SK-N-SH (cell line): ENCODE measurements at regions not wholly inside any gene's neighbourhood (a gene's known extent, or its start where the extent isn't known, plus 50 kb on each side); places are given as distances from the start of the nearest gene placed in this dataset.

Experiments
- CTCF ChIA-PET: fragments of 300-600, 350-600 bp; formaldehyde crosslinking; extraction: SDS; loops from one replicate; lab custom pipeline; 2021; lab: Yijun Ruan, JAX
- POLR2A ChIA-PET: fragments of 350-600 bp; sonication (Branson Sonifier 250); formaldehyde crosslinking; extraction: SDS; loops from one replicate; lab custom pipeline; 2020; ENCODE audit warnings: antibody characterized with exemption, inconsistent platforms; lab: Yijun Ruan, JAX
- DNase-seq: peaks from one replicate; pipeline ENCODE4 v3.0.0; 2012
- H2AFZ ChIP-seq: fragments of 200-600 bp; sonication (generic); 2 replicates; pipeline ENCODE4 v1.8.1; 2016; ENCODE audit warnings: antibody characterized with exemption, mild to moderate bottlenecking, low read depth
- H3F3A ChIP-seq: fragments of 200-600 bp; sonication (generic); replicated peaks from 2 replicates; pipeline ENCODE3; 2016; ENCODE audit warnings: antibody characterized with exemption, mild to moderate bottlenecking; ENCODE audit not compliant: insufficient read depth
- H3K27ac ChIP-seq, 2 experiments: fragments of 200-500 bp in 1 of 2; fragments of 200-600 bp in 1 of 2; sonication (Bioruptor generic) in 1 of 2; sonication (generic), shearing (Covaris generic) in 1 of 2; 2 replicates each; pipeline versions ENCODE4 v1.5.1 to v1.6.1; 2014 to 2016; ENCODE audit warnings: low read depth in 2 of 2, inconsistent platforms in 1 of 2, low read length in 1 of 2, mild to moderate bottlenecking in 1 of 2, mixed read lengths in 1 of 2
- H3K27me3 ChIP-seq: fragments of 200-600 bp; sonication (generic), shearing (Covaris generic); 2 replicates; pipeline ENCODE4 v1.6.1; 2016; ENCODE audit warnings: mixed run types; ENCODE audit not compliant: insufficient read depth
- H3K36me3 ChIP-seq, 2 experiments: fragments of 200-500 bp in 1 of 2; fragments of 200-600 bp in 1 of 2; sonication (Bioruptor generic) in 1 of 2; sonication (generic) in 1 of 2; replicated peaks in 1 of 2; 2 replicates each; pipeline versions ENCODE3 to v1.5.1; 2014 to 2016; ENCODE audit warnings: low read length in 1 of 2, mild to moderate bottlenecking in 1 of 2; ENCODE audit not compliant: insufficient read depth in 2 of 2, control insufficient read depth in 1 of 2
- H3K4me1 ChIP-seq, 2 experiments: fragments of 200-500 bp in 1 of 2; fragments of 200-600 bp in 1 of 2; sonication (Bioruptor generic) in 1 of 2; sonication (generic), shearing (Covaris generic) in 1 of 2; 2 replicates each; pipeline versions ENCODE4 v1.5.1 to v1.6.1; 2014 to 2016; ENCODE audit warnings: low read depth in 1 of 2, low read length in 1 of 2, mixed run types in 1 of 2; ENCODE audit not compliant: insufficient read depth in 2 of 2, control insufficient read depth in 1 of 2
- H3K4me2 ChIP-seq: fragments of 200-600 bp; sonication (generic), shearing (Covaris generic); 2 replicates; pipeline ENCODE4 v1.6.1; 2017; ENCODE audit warnings: mixed run types
- H3K4me3 ChIP-seq, 2 experiments: fragments of 200-500 bp in 1 of 2; fragments of 200-600 bp in 1 of 2; sonication (Bioruptor generic) in 1 of 2; sonication (generic), shearing (Covaris generic) in 1 of 2; 2 replicates each; pipeline versions ENCODE4 v1.5.1 to v1.8.1; 2014 to 2016; ENCODE audit warnings: low read depth in 2 of 2, inconsistent platforms in 1 of 2, low read length in 1 of 2, mild to moderate bottlenecking in 1 of 2, mixed read lengths in 1 of 2, moderate library complexity in 1 of 2
- H3K79me2 ChIP-seq: fragments of 200-600 bp; sonication (generic); 2 replicates; pipeline ENCODE4 v1.8.1; 2017; ENCODE audit warnings: mild to moderate bottlenecking; ENCODE audit not compliant: insufficient read depth
- H3K9ac ChIP-seq: fragments of 200-600 bp; sonication (generic); 2 replicates; pipeline ENCODE4 v1.6.1; 2017; ENCODE audit warnings: mixed run types
- H3K9me2 ChIP-seq: fragments of 200-600 bp; sonication (generic); 2 replicates; pipeline ENCODE4 v1.6.1; 2017; ENCODE audit warnings: mixed run types
- H3K9me3 ChIP-seq: fragments of 200-600 bp; sonication (generic); 2 replicates; pipeline ENCODE4 v1.6.1; 2017; ENCODE audit warnings: mixed run types, mild to moderate bottlenecking, moderate library complexity
- H4K20me1 ChIP-seq: fragments of 200-600 bp; sonication (generic); 2 replicates; pipeline ENCODE4 v1.6.1; 2017; ENCODE audit warnings: mild to moderate bottlenecking, mixed run types; ENCODE audit not compliant: insufficient read depth
- CHD2 ChIP-seq: fragments of 150-350 bp; IDR thresholded peaks from 2 replicates; pipeline ENCODE4 v1.6.1; 2018; ENCODE audit warnings: low read length; ENCODE audit not compliant: partially characterized antibody
- ELF1 ChIP-seq: IDR thresholded peaks from 2 replicates; pipeline ENCODE4 v1.4.0; 2012
- EZH2phosphoT487 ChIP-seq: fragments of 200-600 bp; sonication (generic); IDR thresholded peaks from 2 replicates; pipeline ENCODE4 v1.6.1; 2017; ENCODE audit warnings: low read depth, mixed run types, mild to moderate bottlenecking, antibody characterized with exemption, moderate library complexity, borderline replicate concordance
- FOXM1 ChIP-seq: IDR thresholded peaks from 2 replicates; pipeline ENCODE4 v1.4.0; 2012; ENCODE audit warnings: low read depth, mild to moderate bottlenecking
- GABPA ChIP-seq: IDR thresholded peaks from 2 replicates; pipeline ENCODE4 v1.4.0; 2012; ENCODE audit warnings: low read depth, mild to moderate bottlenecking
- GATA2 ChIP-seq: sonication (generic); formaldehyde crosslinking; IDR thresholded peaks from 2 replicates; pipeline ENCODE4 v1.5.0; 2020; ENCODE audit warnings: mild to moderate bottlenecking, missing genetic modification reagents
- MXI1 ChIP-seq: IDR thresholded peaks from 2 replicates; pipeline ENCODE4 v1.6.1; 2012; ENCODE audit warnings: mild to moderate bottlenecking, low read depth, low read length, improper control_type of control experiment
- NFIC ChIP-seq: IDR thresholded peaks from 2 replicates; pipeline ENCODE4 v1.4.0; 2012; ENCODE audit warnings: borderline replicate concordance
- NRF1 ChIP-seq: IDR thresholded peaks from 2 replicates; pipeline ENCODE4 v1.6.1; 2012; ENCODE audit warnings: low read depth, mild to moderate bottlenecking, low read length
- POLR2AphosphoS5 ChIP-seq: IDR thresholded peaks from 2 replicates; pipeline ENCODE4 v1.6.1; 2012; ENCODE audit warnings: low read depth, low read length
- RCOR1 ChIP-seq: fragments of 150-350 bp; IDR thresholded peaks from 2 replicates; pipeline ENCODE4 v1.6.1; 2017; ENCODE audit warnings: antibody characterized with exemption, low read length
- YY1 ChIP-seq: IDR thresholded peaks from 2 replicates; pipeline ENCODE4 v1.4.0; 2012; ENCODE audit warnings: low read depth, mild to moderate bottlenecking
- WGBS: methylation state at CpG from one replicate; pipeline ENCODE4 v1.1.6; 2017; ENCODE audit warnings: low lambda C conversion rate; 5-methylcytosine and 5-hydroxymethylcytosine counted together
- TF ChIP-seq, protein P1 (sequence below): IDR thresholded peaks from 2 replicates; pipeline ENCODE4 v1.4.0; 2012; ENCODE audit warnings: low read depth
- TF ChIP-seq, protein P2 (sequence below): IDR thresholded peaks from 2 replicates; pipeline ENCODE4 v1.4.0; 2012; ENCODE audit warnings: low read depth, borderline replicate concordance
- TF ChIP-seq, protein P3 (sequence below): fragments of 200-600 bp; sonication (generic); IDR thresholded peaks from 2 replicates; pipeline ENCODE4 v1.6.1; 2017; ENCODE audit warnings: antibody characterized with exemption, mild to moderate bottlenecking, moderate library complexity
- TF ChIP-seq, protein P4 (sequence below): fragments of 150-350 bp; IDR thresholded peaks from 2 replicates; pipeline ENCODE4 v1.6.1; 2016; ENCODE audit warnings: mild to moderate bottlenecking, low read depth, low read length
- TF ChIP-seq, protein P5 (sequence below): fragments of 150-350 bp; IDR thresholded peaks from 2 replicates; pipeline ENCODE4 v1.6.1; 2017; ENCODE audit warnings: antibody characterized with exemption, low read length, low read depth, borderline replicate concordance

DNA sequence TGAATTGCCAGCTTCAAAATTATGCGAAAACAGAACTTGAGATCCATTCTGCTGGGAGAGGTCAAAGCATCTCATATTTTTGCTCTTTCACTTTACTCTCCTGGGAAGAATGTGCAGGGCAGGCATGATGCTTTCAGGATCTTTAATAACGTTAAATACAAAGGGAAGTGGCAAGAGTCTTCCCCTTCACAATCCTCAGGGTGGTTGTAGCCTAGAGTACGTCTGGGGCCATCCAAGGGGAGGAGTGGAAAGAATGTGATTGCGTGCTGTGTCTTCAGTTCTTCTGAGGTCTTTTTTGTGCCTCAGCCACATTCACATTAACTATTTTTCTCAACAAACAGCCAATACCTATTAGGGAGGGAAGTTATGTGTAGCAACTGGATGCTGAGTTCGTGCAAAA, 207.3 kb downstream of the HGF start:
- POLR2A ChIA-PET, result no interaction called here
- no peak overlapping the region for H2AFZ ChIP-seq
- no peak overlapping the region for H3K9ac ChIP-seq

DNA sequence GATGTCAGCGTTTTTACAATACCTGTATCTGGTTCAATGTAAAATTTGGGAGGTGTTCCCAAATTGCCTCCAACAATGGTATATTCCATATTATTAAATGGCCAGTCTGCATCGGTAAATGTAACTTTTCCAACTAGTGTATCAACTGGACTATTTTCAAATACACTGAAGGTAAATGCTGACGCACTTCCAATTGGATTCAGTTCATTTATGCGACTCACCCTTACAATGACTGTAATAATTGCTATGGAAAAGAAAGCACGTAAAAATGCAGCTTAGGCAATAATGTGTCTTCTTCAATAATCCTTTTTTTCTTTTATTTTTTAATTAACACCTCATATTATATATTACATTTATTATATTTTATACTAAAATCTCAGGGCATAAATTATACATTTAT, 209.1 kb downstream of the HGF start:
- no peaks in the 10 kb centered on the region for H3K36me3 ChIP-seq
- H3K27me3 ChIP-seq, result no peaks in the 10 kb centered on the region
- no peaks in the 10 kb centered on the region for H3K9me3 ChIP-seq
- H3K9me2 ChIP-seq, result no peaks in the 10 kb centered on the region
- CTCF ChIA-PET, result interaction anchor here (1.3 kb wide), 1 partner anchor 12 kb away, joined by 4 read pairs; no protein-coding TSS in a partner anchor
- TF ChIP-seq, protein P1, sequence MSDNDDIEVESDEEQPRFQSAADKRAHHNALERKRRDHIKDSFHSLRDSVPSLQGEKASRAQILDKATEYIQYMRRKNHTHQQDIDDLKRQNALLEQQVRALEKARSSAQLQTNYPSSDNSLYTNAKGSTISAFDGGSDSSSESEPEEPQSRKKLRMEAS, result no peak
- TF ChIP-seq EZH2phosphoT487 (no peak), RCOR1 (no peak), GABPA (no peak), POLR2AphosphoS5 (no peak), FOXM1 (no peak)
- TF ChIP-seq, all 33 proteins: peak for 0
- H3F3A ChIP-seq, result no peaks in the 10 kb centered on the region
- WGBS, result 95% methylated on average over 5 of the region's 5 CpGs
- H3K79me2 ChIP-seq, result no peaks in the 10 kb centered on the region
- no peaks in the 10 kb centered on the region for H4K20me1 ChIP-seq
- DNase-seq, result no peak
- H3K9ac ChIP-seq, result no peak overlapping the region
- H3K4me2 ChIP-seq, result no peak overlapping the region
- no peak overlapping the region for H3K27ac ChIP-seq
- POLR2A ChIA-PET, result no interaction called here
- H2AFZ ChIP-seq, result no peak overlapping the region
- no peak overlapping the region for H3K4me3 ChIP-seq
- H3K4me1 ChIP-seq, result peaks cover 0 to 2% of the 10 kb centered on the region in 2 experiments; a peak in 2 of 4 replicates

More for the DNA sequence above, 207.3 kb downstream of the HGF start:
- no peaks in the 10 kb centered on the region for H3K36me3 ChIP-seq
- no peak overlapping the region for H3K27ac ChIP-seq
- TF ChIP-seq NFIC (no peak), GATA2 (no peak), CHD2 (no peak), MXI1 (no peak), ELF1 (no peak), EZH2phosphoT487 (no peak), YY1 (no peak), RCOR1 (no peak), NRF1 (no peak), POLR2AphosphoS5 (no peak)
- TF ChIP-seq, protein P2, sequence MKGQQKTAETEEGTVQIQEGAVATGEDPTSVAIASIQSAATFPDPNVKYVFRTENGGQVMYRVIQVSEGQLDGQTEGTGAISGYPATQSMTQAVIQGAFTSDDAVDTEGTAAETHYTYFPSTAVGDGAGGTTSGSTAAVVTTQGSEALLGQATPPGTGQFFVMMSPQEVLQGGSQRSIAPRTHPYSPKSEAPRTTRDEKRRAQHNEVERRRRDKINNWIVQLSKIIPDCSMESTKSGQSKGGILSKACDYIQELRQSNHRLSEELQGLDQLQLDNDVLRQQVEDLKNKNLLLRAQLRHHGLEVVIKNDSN, result no peak
- TF ChIP-seq, protein P3, sequence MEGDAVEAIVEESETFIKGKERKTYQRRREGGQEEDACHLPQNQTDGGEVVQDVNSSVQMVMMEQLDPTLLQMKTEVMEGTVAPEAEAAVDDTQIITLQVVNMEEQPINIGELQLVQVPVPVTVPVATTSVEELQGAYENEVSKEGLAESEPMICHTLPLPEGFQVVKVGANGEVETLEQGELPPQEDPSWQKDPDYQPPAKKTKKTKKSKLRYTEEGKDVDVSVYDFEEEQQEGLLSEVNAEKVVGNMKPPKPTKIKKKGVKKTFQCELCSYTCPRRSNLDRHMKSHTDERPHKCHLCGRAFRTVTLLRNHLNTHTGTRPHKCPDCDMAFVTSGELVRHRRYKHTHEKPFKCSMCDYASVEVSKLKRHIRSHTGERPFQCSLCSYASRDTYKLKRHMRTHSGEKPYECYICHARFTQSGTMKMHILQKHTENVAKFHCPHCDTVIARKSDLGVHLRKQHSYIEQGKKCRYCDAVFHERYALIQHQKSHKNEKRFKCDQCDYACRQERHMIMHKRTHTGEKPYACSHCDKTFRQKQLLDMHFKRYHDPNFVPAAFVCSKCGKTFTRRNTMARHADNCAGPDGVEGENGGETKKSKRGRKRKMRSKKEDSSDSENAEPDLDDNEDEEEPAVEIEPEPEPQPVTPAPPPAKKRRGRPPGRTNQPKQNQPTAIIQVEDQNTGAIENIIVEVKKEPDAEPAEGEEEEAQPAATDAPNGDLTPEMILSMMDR, result no peak
- TF ChIP-seq, protein P4, sequence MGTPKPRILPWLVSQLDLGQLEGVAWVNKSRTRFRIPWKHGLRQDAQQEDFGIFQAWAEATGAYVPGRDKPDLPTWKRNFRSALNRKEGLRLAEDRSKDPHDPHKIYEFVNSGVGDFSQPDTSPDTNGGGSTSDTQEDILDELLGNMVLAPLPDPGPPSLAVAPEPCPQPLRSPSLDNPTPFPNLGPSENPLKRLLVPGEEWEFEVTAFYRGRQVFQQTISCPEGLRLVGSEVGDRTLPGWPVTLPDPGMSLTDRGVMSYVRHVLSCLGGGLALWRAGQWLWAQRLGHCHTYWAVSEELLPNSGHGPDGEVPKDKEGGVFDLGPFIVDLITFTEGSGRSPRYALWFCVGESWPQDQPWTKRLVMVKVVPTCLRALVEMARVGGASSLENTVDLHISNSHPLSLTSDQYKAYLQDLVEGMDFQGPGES, result no peak
- TF ChIP-seq, protein P5, sequence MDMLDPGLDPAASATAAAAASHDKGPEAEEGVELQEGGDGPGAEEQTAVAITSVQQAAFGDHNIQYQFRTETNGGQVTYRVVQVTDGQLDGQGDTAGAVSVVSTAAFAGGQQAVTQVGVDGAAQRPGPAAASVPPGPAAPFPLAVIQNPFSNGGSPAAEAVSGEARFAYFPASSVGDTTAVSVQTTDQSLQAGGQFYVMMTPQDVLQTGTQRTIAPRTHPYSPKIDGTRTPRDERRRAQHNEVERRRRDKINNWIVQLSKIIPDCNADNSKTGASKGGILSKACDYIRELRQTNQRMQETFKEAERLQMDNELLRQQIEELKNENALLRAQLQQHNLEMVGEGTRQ, result no peak
- no peak for DNase-seq
- no peaks in the 10 kb centered on the region for H3K79me2 ChIP-seq
- WGBS, result 88% methylated on average over 5 of the region's 5 CpGs
- peaks cover 0 to 2% of the 10 kb centered on the region in 2 experiments; a peak in 2 of 4 replicates for H3K4me1 ChIP-seq
- H3F3A ChIP-seq, result no peaks in the 10 kb centered on the region
- no peaks in the 10 kb centered on the region for H3K27me3 ChIP-seq
- H4K20me1 ChIP-seq, result no peaks in the 10 kb centered on the region
- no peak overlapping the region for H3K4me2 ChIP-seq
- CTCF ChIA-PET, result no interaction called here
- no peaks in the 10 kb centered on the region for H3K9me3 ChIP-seq
- no peaks in the 10 kb centered on the region for H3K9me2 ChIP-seq
- H3K4me3 ChIP-seq, result no peak overlapping the region
